ENCODE measurements at regions not wholly inside any gene's neighbourhood (a gene's known extent, or its start where the extent isn't known, plus 50 kb on each side); places are given as distances from the start of the nearest gene placed in this dataset.
"Not testable (repeated sequence)": the region's sequence is repeated elsewhere in the genome, so short reads cannot be mapped to it uniquely, and the experiment has no call there.

DNA sequence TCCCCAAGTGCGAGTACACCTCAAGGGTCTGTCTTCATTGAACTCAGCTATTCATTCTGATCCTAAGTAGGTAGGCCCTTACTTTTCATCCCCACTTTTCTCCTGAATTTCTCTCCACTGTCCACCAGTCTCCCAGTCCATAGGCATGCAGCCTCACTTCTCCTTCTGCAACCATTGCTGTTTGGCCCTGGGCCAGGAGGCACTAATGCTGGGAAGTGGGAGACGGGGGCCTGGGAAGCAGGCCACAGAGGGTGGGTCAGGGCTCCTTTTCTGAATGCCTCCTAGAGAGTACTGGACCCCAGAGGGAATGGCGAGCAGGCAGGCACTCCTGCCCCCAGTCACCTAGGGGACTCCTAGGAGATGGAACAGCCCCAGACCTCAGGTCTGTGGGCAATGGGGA, 203.5 kb upstream of the RPL34 start:
- DNase-seq (ENCODE audit: low spot score in 2 of 2) (no peak), FAIRE-seq (no peak)

DNA sequence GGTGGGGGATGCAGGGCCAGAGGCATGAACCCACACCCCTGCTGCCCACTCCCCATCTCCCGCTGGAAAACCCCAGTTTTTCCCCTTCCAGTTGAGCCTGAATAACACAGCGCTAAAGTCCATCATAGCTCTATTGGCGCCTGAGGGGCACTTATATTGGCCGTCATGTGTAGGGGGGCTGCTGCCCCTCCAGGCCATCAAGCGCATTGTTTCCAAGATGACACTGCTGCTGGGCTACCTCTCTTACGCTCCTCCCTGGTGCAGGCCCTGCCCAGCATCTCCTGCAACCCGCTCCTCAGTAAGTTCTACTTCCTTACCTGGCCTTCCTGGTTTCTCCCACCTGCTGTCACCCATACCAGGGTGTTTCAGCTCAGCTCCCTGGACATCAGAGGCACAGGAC, 205.0 kb upstream of the RPL34 start:
- FAIRE-seq (no peak), DNase-seq (ENCODE audit: low spot score in 2 of 2) (no peak)

DNA sequence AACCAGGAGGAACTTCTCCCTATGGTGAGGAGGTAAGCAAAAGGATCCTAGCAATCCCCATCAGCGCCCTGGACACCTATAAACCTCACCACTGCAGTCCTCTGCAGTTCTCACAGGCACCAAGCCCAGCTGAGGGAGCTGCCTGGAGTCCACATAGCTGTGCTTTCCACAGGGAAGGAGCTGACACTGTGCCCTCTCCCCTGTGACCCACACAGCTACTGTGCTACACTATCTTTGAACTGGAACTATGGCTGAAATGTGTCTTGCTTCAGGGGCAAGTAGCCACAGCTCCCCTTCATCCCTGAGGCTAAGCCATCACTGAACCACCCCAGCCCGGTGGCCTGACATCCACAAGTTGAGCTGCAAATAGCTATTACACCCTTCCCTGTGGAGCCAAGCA, 208.5 kb upstream of the RPL34 start:
- DNase-seq (ENCODE audit: low spot score in 2 of 2) (no peak), FAIRE-seq (no peak)

DNA sequence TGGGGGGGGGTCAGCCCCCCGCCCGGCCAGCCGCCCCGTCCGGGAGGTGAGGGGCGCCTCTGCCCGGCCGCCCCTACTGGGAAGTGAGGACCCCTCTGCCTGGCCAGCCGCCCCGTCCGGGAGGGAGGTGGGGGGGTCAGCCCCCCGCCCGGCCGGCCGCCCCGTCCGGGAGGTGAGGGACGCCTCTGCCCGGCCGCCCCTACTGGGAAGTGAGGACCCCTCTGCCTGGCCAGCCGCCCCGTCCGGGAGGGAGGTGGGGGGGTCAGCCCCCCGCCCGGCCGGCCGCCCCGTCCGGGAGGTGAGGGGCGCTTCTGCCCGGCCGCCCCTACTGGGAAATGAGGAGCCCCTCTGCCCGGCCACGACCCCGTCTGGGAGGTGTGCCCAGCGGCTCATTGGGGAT, 210.7 kb upstream of the RPL34 start:
- DNase-seq (ENCODE audit: low spot score in 2 of 2); FAIRE-seq: not testable (repeated sequence)

DNA sequence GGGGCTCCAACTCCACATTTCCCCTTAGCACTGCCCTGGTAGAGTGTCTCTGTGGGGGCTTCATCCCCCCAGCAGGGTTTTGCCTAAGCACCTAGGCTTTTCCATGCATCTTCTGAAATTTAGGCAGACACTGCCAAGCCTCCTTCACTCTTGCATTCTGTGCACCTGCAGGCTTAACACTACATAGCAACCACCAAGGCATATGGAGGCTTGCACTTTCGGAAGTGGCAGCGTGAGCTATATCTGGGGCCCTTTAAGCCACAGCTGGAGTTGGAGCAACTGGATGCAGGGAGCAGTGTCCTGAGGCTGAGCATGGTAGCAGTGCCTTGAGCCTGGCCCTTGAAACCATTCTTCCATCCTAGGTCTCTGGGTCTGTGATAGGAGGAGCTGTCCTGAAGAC, 214.8 kb upstream of the RPL34 start:
- DNase-seq (ENCODE audit: low spot score in 2 of 2) (no peak), FAIRE-seq (no peak)

DNA sequence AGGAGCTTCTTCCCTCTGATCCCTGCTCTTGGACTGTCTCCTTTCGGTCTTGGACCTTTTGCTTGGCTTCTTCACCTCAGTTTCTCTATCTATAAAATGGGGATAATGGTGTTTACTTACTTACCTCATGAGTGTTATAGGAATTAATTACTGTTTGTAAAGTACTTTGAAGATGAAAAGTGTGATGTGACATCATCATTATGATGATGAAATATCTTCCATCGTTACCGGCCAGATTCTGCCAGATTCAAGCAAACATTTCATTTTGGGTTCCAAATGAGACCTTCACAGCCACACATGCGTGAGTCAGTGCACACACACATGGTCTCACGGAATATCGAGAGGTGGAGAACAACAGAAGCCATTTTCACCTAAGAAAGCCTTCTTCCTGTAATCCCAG, 220.1 kb upstream of the RPL34 start:
- DNase-seq (ENCODE audit: low spot score in 2 of 2) = no peak

DNA sequence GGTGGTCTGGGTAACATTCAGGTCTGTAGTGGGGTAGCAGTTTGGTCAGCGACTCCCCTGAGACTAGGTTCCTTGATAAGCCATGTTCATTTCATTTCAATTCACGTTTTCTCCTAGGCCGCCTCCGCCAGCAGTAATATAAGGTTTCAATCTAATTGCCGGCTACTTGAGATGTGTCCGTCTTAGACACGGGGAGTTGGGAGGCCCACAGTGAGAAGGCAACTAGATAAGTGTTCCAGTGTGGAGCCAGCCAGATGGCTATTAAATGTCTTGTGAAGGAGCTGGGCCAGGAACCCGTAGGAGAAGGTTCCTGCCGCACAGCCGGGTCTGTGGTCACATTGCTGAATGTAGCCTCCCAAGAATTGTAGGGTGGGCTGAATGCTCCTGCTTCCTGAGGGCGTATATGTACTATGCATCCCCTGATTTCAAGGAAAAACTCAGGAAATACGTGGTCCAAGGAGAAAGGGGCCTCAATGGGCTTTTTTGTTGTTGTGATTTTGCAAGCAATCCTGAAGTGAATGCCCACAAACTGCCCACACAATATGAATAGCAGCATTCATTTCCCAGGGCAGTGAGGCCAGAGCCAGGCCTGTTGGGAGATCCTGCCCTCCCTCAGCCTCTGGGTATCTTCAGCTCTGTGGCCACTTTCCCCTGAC, 220.6 kb upstream of the RPL34 start:
- no peak for FAIRE-seq
- DNase-seq (ENCODE audit: low spot score in 2 of 2) = no peak

More for the DNA sequence above, 220.1 kb upstream of the RPL34 start:
- FAIRE-seq = no peak

DNA sequence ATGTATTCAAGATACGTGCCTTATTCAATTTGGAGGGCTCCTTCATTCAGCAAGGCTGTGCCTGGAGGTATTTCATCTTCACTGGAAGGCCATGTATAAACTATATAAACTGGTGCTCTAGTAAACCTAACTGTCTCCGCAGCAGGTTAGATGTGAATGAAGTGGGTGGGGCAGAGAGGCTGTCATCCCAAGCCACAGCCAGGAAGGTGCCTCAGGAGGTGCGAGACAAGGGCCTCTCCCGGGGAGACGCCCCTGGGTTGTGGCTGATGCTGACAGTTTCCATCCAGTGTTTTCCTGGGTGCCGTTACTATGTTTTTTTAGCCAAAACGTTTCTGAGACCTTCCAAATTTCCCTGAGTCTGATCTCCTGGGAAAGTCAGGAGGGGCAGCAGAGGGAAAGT, 221.5 kb upstream of the RPL34 start:
- FAIRE-seq = no peak
- DNase-seq (ENCODE audit: low spot score in 2 of 2) = no peak

DNA sequence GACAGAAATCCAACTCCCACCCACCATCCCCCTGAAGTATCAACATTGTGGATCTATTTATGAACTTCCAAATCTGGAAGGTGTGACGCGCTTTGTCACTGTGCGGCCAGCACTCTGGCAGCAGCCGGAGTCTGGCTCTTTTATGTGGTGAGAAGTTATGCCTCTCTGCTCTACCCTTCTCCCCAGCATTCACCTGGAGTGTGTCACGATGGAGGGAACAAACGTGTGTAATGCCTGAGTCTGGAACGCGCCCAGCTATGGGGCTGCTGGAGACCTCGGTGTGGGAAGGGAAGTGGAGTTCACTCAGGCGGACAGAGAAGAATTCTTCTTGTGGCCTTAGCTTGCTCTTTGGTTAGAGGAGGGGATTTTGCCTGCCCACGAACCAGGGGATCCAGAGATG, 222.1 kb upstream of the RPL34 start:
- peak in 1 of 2 donors; percentile 13 for DNase-seq (ENCODE audit: low spot score in 2 of 2)
- FAIRE-seq = no peak

DNA sequence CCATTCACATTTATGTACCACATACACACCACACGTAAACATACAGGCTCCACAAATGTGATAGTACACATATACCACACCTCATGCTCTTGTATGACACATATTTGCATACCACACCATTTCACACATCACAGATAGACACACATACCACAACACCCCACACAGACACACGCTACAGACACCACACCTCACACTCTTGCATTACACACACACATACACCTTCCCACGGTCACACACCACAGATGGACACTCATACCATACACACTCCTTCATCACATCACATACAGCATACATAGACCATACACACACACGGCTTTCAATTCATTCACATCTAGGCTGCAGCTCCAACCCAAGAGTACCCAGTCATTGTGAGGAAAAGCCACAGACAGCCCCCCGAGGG, 222.5 kb upstream of the RPL34 start:
- DNase-seq (ENCODE audit: low spot score in 2 of 2) = no peak
- no peak for FAIRE-seq

DNA sequence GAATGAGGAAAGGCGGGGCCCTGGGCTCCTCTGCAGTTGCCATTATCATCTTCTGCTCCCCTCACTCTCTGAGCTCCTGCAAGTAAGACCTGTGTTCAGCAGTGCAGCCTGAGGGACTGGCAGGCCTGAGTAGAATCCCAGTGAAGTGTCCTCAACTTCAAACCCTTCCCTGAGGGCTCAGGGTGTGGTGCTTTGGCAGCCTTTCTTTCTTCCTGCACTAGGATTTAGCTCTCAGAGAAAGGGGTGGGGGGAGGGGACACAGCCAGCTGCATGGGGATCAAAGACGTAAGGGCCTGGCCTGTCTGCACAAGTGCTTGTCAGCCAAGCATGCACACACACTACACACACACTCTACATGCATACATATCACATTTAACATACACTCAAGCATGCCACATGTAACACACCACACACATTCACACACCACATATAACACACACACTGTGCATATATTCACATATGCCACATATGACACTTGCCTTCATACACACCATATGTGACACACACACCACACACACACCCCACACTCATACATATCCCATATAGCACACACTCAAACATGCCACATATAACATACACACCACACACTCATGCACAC, 223.4 kb upstream of the RPL34 start:
- DNase-seq (ENCODE audit: low spot score in 2 of 2) (no peak), FAIRE-seq (no peak)

DNA sequence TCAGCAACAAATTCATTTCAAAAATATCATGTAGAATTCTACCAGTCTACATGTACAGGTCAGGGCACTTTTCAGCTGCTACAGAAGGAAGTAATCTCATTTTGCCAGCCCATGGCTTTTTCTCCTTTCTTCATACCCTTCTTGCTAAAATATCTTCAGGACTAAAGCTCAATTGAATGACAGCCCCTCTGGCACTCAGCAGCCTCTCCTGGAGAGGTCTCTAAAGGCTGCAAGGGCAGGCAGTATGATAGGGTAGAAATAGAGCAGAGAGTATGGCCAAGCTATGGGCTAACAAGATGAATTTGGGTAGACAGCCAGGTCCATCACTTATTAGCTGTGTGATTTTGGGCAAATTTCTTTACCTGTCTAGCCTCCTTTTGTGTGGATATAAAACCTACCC, 224.6 kb upstream of the RPL34 start:
- no peak for FAIRE-seq
- no peak for DNase-seq (ENCODE audit: low spot score in 2 of 2)

DNA sequence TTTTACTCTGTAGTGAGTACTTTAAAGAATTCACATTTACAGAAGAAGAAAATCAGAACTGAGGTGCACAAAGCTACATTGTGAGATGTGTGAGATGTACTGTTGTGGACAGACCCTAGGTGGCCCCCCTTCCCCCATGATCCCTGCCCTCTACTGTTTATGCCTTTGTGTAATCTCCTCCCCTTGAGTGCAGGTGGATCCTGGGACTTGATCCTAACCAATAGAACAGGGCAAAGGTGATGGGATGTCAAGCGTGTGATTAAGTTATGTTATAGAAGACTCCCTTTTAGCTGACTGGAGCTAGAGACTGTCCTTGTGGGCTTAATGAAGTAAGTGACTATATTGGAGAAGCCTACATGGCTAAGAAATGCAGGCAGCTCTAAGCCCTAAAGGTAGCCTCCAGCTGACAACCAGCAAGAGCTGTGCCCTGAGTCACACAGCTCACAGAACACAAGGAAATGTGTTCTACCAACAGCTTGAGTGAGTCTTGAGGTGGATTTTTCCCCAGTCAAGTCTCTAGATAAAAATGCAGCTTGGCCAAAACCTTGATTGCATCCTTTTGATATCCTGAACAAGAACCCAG, 225.2 kb upstream of the LEF1 start:
- no peak for FAIRE-seq
- no peak for DNase-seq (ENCODE audit: low spot score in 2 of 2)

DNA sequence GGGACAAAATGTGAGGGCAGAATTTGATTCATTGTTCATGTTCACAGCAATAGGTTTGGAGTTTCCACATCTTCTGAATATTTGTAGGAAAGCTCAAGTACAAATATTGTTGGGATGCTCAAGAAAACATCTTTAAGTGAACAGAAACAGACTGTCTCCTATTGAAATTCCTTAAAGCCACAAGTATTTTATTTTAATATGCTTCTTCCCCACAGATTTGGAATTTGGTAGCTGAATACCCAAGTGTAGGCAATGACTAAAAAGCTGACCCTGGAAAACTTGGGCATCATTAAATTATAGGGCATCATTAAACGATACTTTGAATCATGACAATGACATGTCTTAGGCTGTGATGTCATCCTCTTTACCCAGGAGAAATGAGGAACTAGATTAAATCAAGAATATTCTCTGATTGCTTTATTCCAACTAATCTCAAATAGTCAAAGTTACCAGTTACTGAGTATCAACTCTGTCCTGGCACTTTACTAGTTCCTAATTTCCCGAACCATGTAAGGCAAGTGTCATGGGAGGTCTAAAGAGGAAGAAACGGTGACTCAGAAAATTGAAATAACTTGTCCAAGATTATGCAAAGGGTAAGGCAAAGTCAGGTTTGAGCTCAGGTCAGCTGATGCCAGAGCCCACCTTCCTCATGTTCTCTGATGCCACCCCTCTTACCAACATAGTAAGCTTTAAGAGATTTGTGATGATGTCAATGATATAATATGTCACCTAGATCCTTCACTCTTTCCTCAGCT, 223.1 kb upstream of the LEF1 start:
- FAIRE-seq = no peak
- no peak for DNase-seq (ENCODE audit: low spot score in 2 of 2)

DNA sequence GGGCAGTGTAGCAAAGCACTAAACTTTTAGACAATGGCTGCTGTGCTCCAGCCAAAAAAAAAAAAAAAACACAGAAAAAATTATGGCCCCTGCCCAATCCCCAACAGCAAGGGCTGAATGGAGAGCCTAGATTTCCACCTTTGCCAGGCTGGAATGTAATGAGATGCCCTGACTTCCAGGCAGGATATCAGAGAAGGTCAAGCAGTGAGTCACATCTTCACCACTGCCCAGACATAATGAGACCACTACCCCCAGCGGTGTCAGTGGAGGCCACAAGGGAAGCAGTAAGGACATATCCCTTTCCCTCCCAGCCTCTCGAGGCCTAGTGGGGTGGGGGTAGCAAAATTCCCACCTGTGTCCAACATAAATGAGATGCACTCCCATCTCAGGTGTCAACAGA, 216.3 kb upstream of the LEF1 start:
- FAIRE-seq (no peak), DNase-seq (ENCODE audit: low spot score in 2 of 2) (no peak)

DNA sequence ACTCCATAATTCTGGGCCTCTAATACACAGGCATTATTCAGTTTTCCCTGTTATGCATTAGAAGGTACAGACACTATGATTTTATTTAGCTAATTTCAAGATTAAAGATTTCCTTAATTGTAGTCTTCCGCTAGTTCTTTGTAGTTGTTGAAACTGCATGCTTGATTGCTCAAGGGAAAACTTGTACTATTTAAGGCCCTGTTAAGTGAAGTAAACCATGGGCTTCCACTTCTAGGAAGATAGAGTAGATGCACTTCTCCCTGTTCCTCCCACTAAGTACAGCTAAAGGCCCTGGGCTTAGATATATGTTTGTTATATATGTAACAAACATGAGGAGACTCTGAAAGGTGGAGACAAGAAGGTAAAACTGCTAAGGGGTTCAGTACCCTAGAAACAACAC, 215.8 kb upstream of the LEF1 start:
- DNase-seq (ENCODE audit: low spot score in 2 of 2) (no peak), FAIRE-seq (no peak)

DNA sequence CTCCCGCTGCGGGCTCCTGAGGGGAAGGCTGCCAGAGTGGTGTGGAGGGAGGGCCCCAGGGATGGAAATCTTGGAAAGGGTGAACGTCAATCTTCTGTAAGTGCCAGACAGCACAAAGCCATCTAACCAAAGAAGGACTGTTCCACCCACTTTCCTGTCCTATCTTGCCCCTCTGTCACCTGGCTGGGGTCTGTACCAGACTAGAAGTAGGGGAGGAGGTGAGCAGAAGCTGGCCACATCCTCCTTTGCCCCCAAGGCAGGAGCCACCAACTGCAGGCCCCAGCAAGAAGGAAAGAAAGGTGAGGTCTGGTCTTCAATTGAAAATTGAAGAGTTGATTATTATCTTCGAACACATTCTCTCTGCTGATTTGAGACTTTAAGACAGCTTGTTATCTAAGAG, 214.4 kb upstream of the LEF1 start:
- FAIRE-seq (no peak), DNase-seq (ENCODE audit: low spot score in 2 of 2) (no peak)

DNA sequence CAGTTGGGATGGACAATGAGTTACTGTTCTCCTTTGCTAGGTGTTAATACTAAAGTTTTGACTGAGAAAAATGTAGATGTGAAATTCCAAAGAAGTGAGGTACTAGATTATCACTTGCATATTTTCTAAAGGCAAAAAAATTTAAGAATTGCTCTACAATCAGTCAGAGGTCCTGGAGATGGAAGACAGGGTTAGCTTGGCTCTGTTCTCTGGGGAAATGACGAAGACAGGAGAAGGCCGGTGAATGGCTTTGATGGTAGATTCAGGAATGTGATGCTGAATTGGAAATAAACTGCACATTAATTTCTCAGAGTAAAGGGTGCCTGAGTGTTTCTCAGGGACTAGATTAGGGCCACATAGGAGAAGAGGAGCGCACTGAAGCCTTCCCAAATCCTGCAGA, 214.0 kb upstream of the LEF1 start:
- DNase-seq (ENCODE audit: low spot score in 2 of 2) = no peak
- FAIRE-seq = no peak

DNA sequence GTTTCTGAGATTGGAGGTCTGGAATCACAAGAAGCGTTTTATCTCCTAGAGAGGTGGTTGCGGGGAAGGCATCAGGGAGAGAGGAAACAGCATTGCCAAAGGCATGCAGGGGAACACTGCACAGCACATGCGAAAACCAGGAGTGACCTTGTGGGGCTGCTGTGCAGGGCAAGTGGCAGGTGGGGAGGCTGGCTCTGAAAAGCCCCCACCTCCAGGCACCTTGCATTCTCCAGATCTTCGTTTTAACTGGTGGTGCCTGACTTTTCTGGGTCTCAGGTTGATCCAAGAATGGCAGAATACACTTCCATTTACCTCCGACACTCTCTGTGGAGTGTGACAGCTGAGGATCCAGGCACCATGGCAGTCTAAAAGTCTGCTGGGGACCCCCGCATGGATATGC, 209.4 kb upstream of the LEF1 start:
- FAIRE-seq = no peak
- DNase-seq (ENCODE audit: low spot score in 2 of 2) = no peak

DNA sequence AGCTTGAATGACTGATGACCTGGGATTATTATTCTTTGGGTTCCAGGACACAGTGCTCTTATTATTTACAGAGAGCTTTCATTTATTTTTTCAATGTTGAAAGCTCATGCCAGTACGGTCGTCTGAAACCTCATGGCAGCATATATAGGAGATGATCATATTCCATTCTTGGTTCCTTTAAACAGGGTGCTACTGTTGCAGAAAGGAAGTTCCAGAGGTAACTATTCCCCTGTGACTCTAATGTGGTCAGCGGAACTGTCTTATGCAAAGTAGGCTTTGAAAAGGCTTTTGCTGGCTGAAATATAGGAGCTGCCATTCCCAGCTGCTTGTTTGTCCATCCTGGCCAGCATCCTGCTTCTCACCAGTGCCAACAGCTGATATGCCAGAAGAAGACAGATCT, 208.3 kb upstream of the LEF1 start:
- DNase-seq (ENCODE audit: low spot score in 2 of 2) (no peak), FAIRE-seq (no peak)

DNA sequence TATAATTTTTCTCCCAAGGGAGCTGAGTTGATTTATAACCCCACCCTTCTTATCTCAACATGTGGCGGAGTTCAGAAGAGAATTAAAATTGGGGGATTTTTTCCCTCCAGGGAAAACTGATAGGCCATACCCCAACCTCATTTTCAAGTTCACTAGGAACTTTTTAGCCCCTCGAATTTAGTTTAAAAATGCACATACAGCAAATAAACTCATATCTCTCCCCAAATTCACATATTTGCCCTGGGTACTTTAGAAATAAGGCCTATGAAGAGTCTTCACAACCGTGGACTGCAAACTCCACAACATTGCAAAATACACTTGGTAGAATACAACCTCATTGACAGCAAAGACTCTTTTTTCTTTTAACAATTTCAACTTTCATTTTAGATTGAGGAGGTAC, 206.7 kb upstream of the LEF1 start:
- FAIRE-seq = no peak

DNA sequence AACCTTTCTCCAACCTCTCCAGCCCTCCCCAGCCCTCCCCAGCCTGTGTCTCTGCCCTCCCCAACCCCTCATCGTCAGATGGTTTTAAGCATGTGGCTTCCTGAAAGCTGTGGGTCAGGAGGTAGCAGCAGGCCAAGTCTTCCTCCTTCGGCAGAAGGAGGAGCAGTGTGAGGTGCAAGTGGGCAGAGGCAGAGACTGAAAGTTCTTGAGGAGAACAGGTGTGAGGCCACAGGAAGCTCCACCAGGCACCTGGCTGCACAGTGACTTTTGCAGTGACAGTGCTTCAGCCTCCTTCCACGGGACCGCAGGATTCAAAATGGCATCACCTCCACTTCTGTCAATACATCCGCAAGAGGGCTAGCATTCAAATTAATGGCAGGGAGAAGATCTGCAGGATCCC, 203.9 kb upstream of the LEF1 start:
- DNase-seq (ENCODE audit: low spot score in 2 of 2) = no peak
- no peak for FAIRE-seq

More for the DNA sequence above, 206.7 kb upstream of the LEF1 start:
- no peak for DNase-seq (ENCODE audit: low spot score in 2 of 2)

All from frontal cortex (tissue), 3 donors.